ENCODE measurements at regions not wholly inside any gene's neighbourhood (a gene's known extent, or its start where the extent isn't known, plus 50 kb on each side); places are given as distances from the start of the nearest gene placed in this dataset.

GRCh38 chrX:97692575-97692974 lies 808.9 kb downstream of the RPA4 start:
- ATAC-seq, result no peak
- H3K4me1 Mint-ChIP-seq, result peaks cover 30% of the 10 kb centered on the region
- H3K4me3 Mint-ChIP-seq, result no peak overlapping the region
- H3K27ac Mint-ChIP-seq, result no peak overlapping the region
- peaks cover 4% of the 10 kb centered on the region; the same call in 1 of the 2 replicates for H3K27me3 Mint-ChIP-seq (ENCODE audit: low read depth)
- CTCF ChIA-PET, result interaction anchor here (0.8 kb wide), 1 partner anchor 22 kb away, joined by 4 read pairs; no protein-coding TSS in a partner anchor
- DNase-seq (ENCODE audit: low spot score), result no peak
- POLR2A ChIA-PET, result no interaction called here
- no peaks in the 10 kb centered on the region for H3K36me3 Mint-ChIP-seq
- H3K9me3 Mint-ChIP-seq, result peaks cover 3% of the 10 kb centered on the region; the same call in 1 of the 2 replicates
- TF ChIP-seq NFATC4 (CRISPR knock-in tag; IDR thresholded peaks at IDR 0.05), result no peak
- TF ChIP-seq RORB (CRISPR knock-in tag; IDR thresholded peaks at IDR 0.05), result no peak
- no peak for TF ChIP-seq TEAD1 (CRISPR knock-in tag; IDR thresholded peaks at IDR 0.05)
- TF ChIP-seq NR3C1 (CRISPR knock-in tag; conservative IDR thresholded peaks at IDR 0.05; ENCODE audit: low read depth), result no peak
- no peak for TF ChIP-seq CREB1 (CRISPR knock-in tag; IDR thresholded peaks at IDR 0.05)
- TF ChIP-seq ESRRA (CRISPR knock-in tag; IDR thresholded peaks at IDR 0.05; ENCODE audit: borderline replicate concordance), result no peak
- TF ChIP-seq ZNF263 (CRISPR knock-in tag; IDR thresholded peaks at IDR 0.05; ENCODE audit: low read depth), result no peak
- TF ChIP-seq NFYB (CRISPR knock-in tag; conservative IDR thresholded peaks at IDR 0.05; ENCODE audit: low read depth), result no peak

DNA sequence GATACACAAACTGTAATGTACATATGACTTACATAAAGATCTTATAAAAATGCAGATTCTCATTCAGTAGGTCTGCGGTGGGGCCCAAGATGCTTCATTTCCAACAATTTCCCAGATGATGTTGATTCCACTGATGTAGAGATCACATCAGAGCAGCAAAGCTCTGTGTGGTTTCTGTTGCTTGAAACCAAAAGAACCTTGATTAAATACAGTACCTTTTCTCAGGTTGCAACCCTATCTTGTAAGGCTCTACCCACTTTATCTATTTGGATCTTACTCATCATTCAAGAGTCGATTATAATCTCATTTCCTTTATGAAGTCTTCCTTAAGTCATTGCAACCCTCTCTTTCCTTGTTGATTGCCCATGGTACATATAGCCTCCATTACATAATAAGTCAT lies 816.8 kb downstream of the RPA4 start:
- Mint-ChIP-seq H3K27ac (no peak overlapping the region), H3K4me1 (peaks cover 4% of the 10 kb centered on the region), H3K27me3 (ENCODE audit: low read depth) (peaks cover 4% of the 10 kb centered on the region; the same call in 1 of the 2 replicates), H3K36me3 (no peaks in the 10 kb centered on the region), H3K9me3 (peaks cover 3% of the 10 kb centered on the region; the same call in 1 of the 2 replicates), H3K4me3 (no peak overlapping the region)
- DNase-seq (ENCODE audit: low spot score) (no peak), ATAC-seq (no peak)
- ChIA-PET CTCF (no interaction called here), POLR2A (no interaction called here)
- TF ChIP-seq SMAD3 (CRISPR knock-in tag; IDR thresholded peaks at IDR 0.05; ENCODE audit: borderline replicate concordance) (no peak), ATF2 (CRISPR knock-in tag; IDR thresholded peaks at IDR 0.05; ENCODE audit: borderline replicate concordance, low read depth) (no peak), NFE2L1 (CRISPR knock-in tag; IDR thresholded peaks at IDR 0.05) (no peak), ATF1 (CRISPR knock-in tag; IDR thresholded peaks at IDR 0.05) (no peak), JAZF1 (CRISPR knock-in tag; IDR thresholded peaks at IDR 0.05) (no peak), IRF2 (CRISPR knock-in tag; IDR thresholded peaks at IDR 0.05; ENCODE audit: borderline replicate concordance, low read depth) (no peak), E2F5 (CRISPR knock-in tag; IDR thresholded peaks at IDR 0.05) (no peak), ZNF121 (CRISPR knock-in tag; IDR thresholded peaks at IDR 0.05) (no peak), NR2C2 (CRISPR knock-in tag; IDR thresholded peaks at IDR 0.05) (no peak), PRRX2 (CRISPR knock-in tag; IDR thresholded peaks at IDR 0.05) (no peak), ZBTB21 (CRISPR knock-in tag; IDR thresholded peaks at IDR 0.05; ENCODE audit: borderline replicate concordance) (no peak), ZNF671 (CRISPR knock-in tag; IDR thresholded peaks at IDR 0.05) (no peak), ZNF263 (CRISPR knock-in tag; IDR thresholded peaks at IDR 0.05; ENCODE audit: low read depth) (no peak)
- TF ChIP-seq, protein P1, sequence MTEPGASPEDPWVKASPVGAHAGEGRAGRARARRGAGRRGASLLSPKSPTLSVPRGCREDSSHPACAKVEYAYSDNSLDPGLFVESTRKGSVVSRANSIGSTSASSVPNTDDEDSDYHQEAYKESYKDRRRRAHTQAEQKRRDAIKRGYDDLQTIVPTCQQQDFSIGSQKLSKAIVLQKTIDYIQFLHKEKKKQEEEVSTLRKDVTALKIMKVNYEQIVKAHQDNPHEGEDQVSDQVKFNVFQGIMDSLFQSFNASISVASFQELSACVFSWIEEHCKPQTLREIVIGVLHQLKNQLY (CRISPR knock-in tag; IDR thresholded peaks at IDR 0.05), result no peak
- TF ChIP-seq, protein P2, sequence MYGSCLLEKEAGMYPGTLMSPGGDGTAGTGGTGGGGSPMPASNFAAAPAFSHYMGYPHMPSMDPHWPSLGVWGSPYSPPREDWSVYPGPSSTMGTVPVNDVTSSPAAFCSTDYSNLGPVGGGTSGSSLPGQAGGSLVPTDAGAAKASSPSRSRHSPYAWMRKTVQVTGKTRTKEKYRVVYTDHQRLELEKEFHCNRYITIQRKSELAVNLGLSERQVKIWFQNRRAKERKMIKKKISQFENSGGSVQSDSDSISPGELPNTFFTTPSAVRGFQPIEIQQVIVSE (CRISPR knock-in tag; IDR thresholded peaks at IDR 0.05; ENCODE audit: borderline replicate concordance), result no peak

DNA sequence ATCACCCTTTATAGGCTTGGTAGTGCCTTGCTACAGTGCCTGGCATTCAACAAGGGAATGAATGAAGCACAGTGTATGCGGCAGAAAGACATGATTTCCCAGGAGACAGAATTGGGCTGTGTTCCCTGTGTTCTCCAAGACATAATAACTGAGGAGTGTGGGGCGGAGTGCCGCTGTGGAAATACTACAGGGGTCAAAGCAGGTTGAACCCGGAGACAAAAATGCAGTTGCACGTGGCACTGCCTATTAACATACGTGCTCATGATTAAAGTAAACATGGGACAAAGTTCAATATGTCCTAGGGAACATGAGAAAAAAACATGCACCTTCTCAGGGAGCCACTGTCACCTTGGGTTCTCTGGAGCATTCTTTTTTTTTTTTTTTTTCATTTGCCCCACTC lies 820.8 kb downstream of the RPA4 start:
- ChIA-PET CTCF (no interaction called here), POLR2A (no interaction called here)
- Mint-ChIP-seq H3K9me3 (no peaks in the 10 kb centered on the region), H3K27me3 (ENCODE audit: low read depth) (no peaks in the 10 kb centered on the region), H3K4me3 (no peak overlapping the region), H3K27ac (no peak overlapping the region), H3K4me1 (no peaks in the 10 kb centered on the region), H3K36me3 (no peaks in the 10 kb centered on the region)
- no peak for ATAC-seq
- DNase-seq (ENCODE audit: low spot score), result no peak
- TF ChIP-seq, protein P2 (CRISPR knock-in tag; IDR thresholded peaks at IDR 0.05; ENCODE audit: borderline replicate concordance), result no peak
- no peak for TF ChIP-seq E2F4 (CRISPR knock-in tag; IDR thresholded peaks at IDR 0.05; ENCODE audit: borderline replicate concordance, low read depth)
- no peak for TF ChIP-seq CTCF (IDR thresholded peaks at IDR 0.05)
- no peak for TF ChIP-seq NFYB (CRISPR knock-in tag; conservative IDR thresholded peaks at IDR 0.05; ENCODE audit: low read depth)
- no peak for TF ChIP-seq NR2C2 (CRISPR knock-in tag; IDR thresholded peaks at IDR 0.05)
- TF ChIP-seq ZMAT4 (CRISPR knock-in tag; IDR thresholded peaks at IDR 0.05), result no peak
